Choroid plexus epithelial cell (primary cell): ENCODE measurements at regions not wholly inside any gene's neighbourhood (a gene's known extent, or its start where the extent isn't known, plus 50 kb on each side); places are given as distances from the start of the nearest gene placed in this dataset.
"Not testable (repeated sequence)": the region's sequence is repeated elsewhere in the genome, so short reads cannot be mapped to it uniquely, and the experiment has no call there.

Experiments used
- DNase-seq: peaks from one replicate; pipeline ENCODE4 v3.0.0-alpha.2; 2010; ENCODE audit warnings: low read depth
- H3K4me3 ChIP-seq: 2 replicates; pipeline ENCODE4 v1.5.1; 2011; ENCODE audit warnings: low read depth, mild to moderate bottlenecking, control low read depth, low read length, moderate library complexity
- CTCF ChIP-seq: conservative IDR thresholded peaks from 2 replicates; pipeline ENCODE4 v1.5.1; 2011; ENCODE audit warnings: low read depth, mild to moderate bottlenecking, control low read depth, inconsistent platforms, low read length, moderate library complexity

- H3K4me3 ChIP-seq: no peak overlapping the region
- no peak for TF ChIP-seq CTCF
Measured at GRCh38 chr5:82511134-82511533, 233.0 kb upstream of the RPS23 start.

GRCh38 chr5:82509762-82510161, 231.6 kb upstream of the RPS23 start:
- DNase-seq: no peak
- no peak for TF ChIP-seq CTCF
- no peak overlapping the region for H3K4me3 ChIP-seq

More at GRCh38 chr5:82511134-82511533, 233.0 kb upstream of the RPS23 start:
- DNase-seq: no peak

GRCh38 chr5:82506390-82506789, 228.2 kb upstream of the RPS23 start:
- DNase-seq, H3K4me3 ChIP-seq: not testable (repeated sequence)

GRCh38 chr5:82499725-82500244, 221.6 kb upstream of the RPS23 start:
- no peak for TF ChIP-seq CTCF
- no peak for DNase-seq
- no peak overlapping the region for H3K4me3 ChIP-seq

GRCh38 chr5:82497242-82497641, 219.1 kb upstream of the RPS23 start:
- TF ChIP-seq CTCF: no peak
- no peak overlapping the region for H3K4me3 ChIP-seq
- no peak for DNase-seq

- no peak for TF ChIP-seq CTCF
- peak; percentile 44 for DNase-seq
- no peak overlapping the region for H3K4me3 ChIP-seq
Measured at GRCh38 chr5:82494942-82495341, 216.8 kb upstream of the RPS23 start.

GRCh38 chr5:82493221-82493620, 215.1 kb upstream of the RPS23 start:
- no peak overlapping the region for H3K4me3 ChIP-seq
- no peak for TF ChIP-seq CTCF
- no peak for DNase-seq
